C4-2B (cell line): ENCODE measurements at regions not wholly inside any gene's neighbourhood (a gene's known extent, or its start where the extent isn't known, plus 50 kb on each side); places are given as distances from the start of the nearest gene placed in this dataset.

Experiments
- H3K27ac ChIP-seq: fragments of 450-650 bp; 2 replicates; pipeline ENCODE4 v1.5.1; 2017
- CTCF ChIP-seq: fragments of 450-650 bp; conservative IDR thresholded peaks from 2 replicates; pipeline ENCODE4 v1.5.1; 2017; ENCODE audit warnings: mild to moderate bottlenecking
- ZFX ChIP-seq: fragments of 450-650 bp; IDR thresholded peaks from 2 replicates; pipeline ENCODE4 v1.6.1; 2017

- TF ChIP-seq ZFX (no peak), CTCF (no peak)
Observed at GRCh38 chr2:3078684-3079083, 298.9 kb downstream of the EIPR1 start.

DNA sequence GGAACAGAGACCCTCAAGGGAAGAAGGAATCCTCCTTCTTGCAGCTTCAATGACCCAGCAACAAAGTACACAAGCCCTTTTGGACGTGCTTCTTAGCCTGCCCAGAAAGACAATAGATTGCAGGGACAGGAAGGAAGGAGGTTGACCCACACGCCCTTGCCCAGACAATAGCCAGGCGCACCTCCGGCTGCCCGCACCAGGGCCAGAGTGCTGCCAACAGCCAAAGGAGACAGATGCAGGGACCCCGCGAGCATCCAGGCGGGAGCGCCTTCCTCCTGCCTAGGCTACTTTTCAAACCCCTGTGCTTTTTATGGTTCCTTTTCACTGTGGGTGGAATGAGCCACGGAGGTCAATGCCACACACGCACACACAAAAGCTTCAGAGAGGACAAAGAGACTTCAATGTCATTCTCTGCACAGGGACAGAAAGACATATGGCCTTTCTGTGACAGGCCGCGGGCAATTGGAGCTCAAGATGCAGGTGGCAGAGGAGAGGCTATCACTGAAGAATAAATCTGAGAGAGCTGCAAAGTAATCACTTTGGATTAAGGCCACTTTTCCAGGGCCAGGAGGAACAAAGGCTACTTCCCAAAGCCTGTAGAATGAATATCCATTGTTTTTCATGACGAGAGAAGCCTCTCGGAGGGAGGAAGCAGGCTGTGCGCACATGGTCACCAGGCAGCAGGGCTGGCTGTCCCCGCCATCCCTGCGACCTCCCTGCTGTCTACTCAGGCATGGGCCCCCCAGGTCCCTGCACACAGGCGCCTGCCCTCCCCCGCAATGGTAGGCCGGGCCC lies 300.6 kb downstream of the EIPR1 start:
- TF ChIP-seq CTCF (no peak), ZFX (no peak)
- no peak overlapping the region for H3K27ac ChIP-seq

More at GRCh38 chr2:3078684-3079083, 298.9 kb downstream of the EIPR1 start:
- H3K27ac ChIP-seq: no peak overlapping the region

DNA sequence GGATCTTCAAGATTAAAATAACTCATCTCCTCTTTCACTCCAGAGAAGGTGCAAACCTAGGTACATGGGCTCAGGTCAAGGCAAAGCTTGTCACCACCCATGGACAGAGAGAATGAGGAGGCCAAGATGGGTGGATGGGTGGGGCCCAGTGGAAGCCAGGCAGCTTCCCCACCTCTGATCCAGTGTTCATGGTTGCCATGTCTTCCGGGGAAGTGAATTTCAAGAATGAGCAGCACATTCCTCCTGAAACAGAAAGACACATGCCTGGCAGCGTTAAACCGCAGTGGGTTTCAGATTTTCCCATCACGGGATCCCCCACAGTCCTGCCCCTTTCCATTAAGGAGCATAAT lies 301.7 kb downstream of the EIPR1 start:
- H3K27ac ChIP-seq: no peak overlapping the region
- no peak for TF ChIP-seq CTCF
- no peak for TF ChIP-seq ZFX

DNA sequence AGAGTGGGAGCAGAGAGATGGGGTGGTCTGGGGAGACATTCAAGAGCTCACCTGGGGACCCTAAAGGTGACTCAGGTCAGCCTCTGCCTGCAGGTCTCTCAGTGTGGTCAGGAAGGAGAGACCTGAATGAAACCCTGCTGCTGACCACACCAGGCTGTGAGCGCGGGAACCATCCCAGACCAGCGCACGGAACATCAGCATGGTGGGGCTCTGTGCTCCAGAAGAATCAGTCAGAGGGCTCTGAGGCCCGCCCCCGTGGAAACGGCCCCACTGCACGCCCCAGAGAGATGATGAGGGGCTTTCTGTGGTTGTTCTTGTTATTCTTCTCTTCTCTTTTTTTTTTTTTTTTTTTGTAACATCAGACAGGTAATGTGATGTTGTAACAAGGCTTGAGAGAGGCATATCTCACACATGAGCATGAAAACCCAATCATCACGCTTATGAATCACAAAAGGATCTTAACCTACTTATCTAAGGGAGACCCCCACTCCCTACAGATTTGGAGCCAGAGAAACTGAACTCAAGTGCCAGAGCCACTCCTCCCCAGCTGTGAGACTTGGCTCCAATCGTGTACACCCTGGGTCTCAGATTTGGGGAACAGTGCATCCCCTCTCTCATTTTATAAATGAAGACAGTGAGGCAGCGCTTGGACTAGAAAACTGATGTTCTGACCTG lies 302.2 kb downstream of the EIPR1 start:
- no peak for TF ChIP-seq CTCF
- no peak for TF ChIP-seq ZFX
- no peak overlapping the region for H3K27ac ChIP-seq

- TF ChIP-seq ZFX: no peak
- TF ChIP-seq CTCF: no peak
- H3K27ac ChIP-seq: no peak overlapping the region
Observed at GRCh38 chr2:3073704-3074103, 303.9 kb downstream of the EIPR1 start.

GRCh38 chr2:3073041-3073595 lies 304.5 kb downstream of the EIPR1 start:
- TF ChIP-seq CTCF (no peak), ZFX (no peak)
- H3K27ac ChIP-seq: no peak overlapping the region

DNA sequence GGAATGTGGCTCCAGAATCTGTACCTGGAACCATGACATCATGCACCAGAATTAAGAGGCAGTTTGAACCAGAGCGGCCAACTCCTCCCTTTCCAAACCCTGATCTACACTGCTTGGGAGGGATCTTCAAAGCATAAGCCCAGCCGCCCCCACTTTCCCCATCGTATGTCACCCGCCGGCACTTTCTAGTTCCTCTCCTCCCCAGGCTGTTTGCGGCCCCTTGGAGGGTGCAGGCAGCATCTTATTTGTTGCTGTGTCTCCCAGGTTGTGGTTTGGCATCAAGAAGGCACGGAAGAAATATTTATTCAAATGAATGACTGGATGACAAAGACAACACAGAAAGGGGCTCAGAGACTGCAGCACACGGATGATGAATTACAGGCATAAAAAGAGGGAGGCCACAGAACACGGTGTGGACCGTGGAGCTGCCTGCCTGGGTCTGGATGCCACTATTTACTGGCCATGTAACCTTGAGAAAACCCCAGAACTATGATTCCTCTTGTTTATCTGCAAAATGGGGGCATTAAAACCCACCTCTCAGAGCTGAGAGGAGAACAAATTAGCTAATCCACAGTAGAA lies 305.8 kb downstream of the EIPR1 start:
- no peak overlapping the region for H3K27ac ChIP-seq
- no peak for TF ChIP-seq CTCF
